Fibroblast of lung (primary cell): ENCODE measurements at regions not wholly inside any gene's neighbourhood (a gene's known extent, or its start where the extent isn't known, plus 50 kb on each side); places are given as distances from the start of the nearest gene placed in this dataset.

Experiments
- CTCF ChIP-seq, 2 donors: IDR thresholded peaks in 1 of 2; conservative IDR thresholded peaks in 1 of 2; 1 replicate in 1 of 2; 2 replicates in 1 of 2; pipeline ENCODE4 v1.5.1; 2011 to 2012; ENCODE audit warnings: low read length in 2 of 2, control low read depth in 1 of 2, inconsistent platforms in 1 of 2, low read depth in 1 of 2, mild to moderate bottlenecking in 1 of 2
- EZH2 ChIP-seq: IDR thresholded peaks from 2 replicates; pipeline ENCODE4 v1.5.1; 2012; ENCODE audit warnings: low read length, control low read depth, mild to moderate bottlenecking; ENCODE audit errors: missing control alignments

- TF ChIP-seq CTCF (conservative IDR thresholded peaks at IDR 0.05 in 1 of 2, IDR thresholded peaks at IDR 0.05 in 1 of 2; ENCODE audit: low read depth in 1 of 2, low read length in 2 of 2) = no peak
- TF ChIP-seq EZH2 = no peak
These were observed 146.9 kb upstream of the TMEM132C start for GRCh38 chr12:128120035-128120434.
